ENCODE measurements at regions not wholly inside any gene's neighbourhood (a gene's known extent, or its start where the extent isn't known, plus 50 kb on each side); places are given as distances from the start of the nearest gene placed in this dataset.

- H2AFZ ChIP-seq (ENCODE audit: low read length): no peak overlapping the region
- H3K79me2 ChIP-seq (ENCODE audit: low read length): no peaks in the 10 kb centered on the region
- H3K27me3 ChIP-seq (ENCODE audit: low read length): no peaks in the 10 kb centered on the region
- CTCF ChIA-PET: no interaction called here
- POLR2A ChIA-PET (ENCODE audit: unreplicated experiment): no interaction called here
- no peak overlapping the region for H3K4me2 ChIP-seq (ENCODE audit: low read length)
- ATAC-seq (no peak), DNase-seq (no peak)
- no peaks in the 10 kb centered on the region for H4K20me1 ChIP-seq (ENCODE audit: low read length)
- TF ChIP-seq EZH2phosphoT487 (IDR thresholded peaks at IDR 0.05; ENCODE audit: borderline replicate concordance, low read length) (no peak), EZH2 (IDR thresholded peaks at IDR 0.05; ENCODE audit: low read length, unreplicated experiment) (no peak)
- TF ChIP-seq, protein P1, sequence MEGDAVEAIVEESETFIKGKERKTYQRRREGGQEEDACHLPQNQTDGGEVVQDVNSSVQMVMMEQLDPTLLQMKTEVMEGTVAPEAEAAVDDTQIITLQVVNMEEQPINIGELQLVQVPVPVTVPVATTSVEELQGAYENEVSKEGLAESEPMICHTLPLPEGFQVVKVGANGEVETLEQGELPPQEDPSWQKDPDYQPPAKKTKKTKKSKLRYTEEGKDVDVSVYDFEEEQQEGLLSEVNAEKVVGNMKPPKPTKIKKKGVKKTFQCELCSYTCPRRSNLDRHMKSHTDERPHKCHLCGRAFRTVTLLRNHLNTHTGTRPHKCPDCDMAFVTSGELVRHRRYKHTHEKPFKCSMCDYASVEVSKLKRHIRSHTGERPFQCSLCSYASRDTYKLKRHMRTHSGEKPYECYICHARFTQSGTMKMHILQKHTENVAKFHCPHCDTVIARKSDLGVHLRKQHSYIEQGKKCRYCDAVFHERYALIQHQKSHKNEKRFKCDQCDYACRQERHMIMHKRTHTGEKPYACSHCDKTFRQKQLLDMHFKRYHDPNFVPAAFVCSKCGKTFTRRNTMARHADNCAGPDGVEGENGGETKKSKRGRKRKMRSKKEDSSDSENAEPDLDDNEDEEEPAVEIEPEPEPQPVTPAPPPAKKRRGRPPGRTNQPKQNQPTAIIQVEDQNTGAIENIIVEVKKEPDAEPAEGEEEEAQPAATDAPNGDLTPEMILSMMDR (conservative IDR thresholded peaks at IDR 0.05; ENCODE audit: low read depth, low read length): no peak
- no peaks in the 10 kb centered on the region for H3K36me3 ChIP-seq (ENCODE audit: low read depth, low read length)
- no peaks in the 10 kb centered on the region for H3F3A ChIP-seq (ENCODE audit: low read length, unreplicated experiment)
- H3K9me2 ChIP-seq (replicated peaks; ENCODE audit: low read length): no peaks in the 10 kb centered on the region
- no peak overlapping the region for H3K9ac ChIP-seq (ENCODE audit: low read length)
- H3K4me3 ChIP-seq (ENCODE audit: low read length): no peak overlapping the region
- no peak overlapping the region for H3K27ac ChIP-seq (ENCODE audit: low read length)
- no peaks in the 10 kb centered on the region for H3K9me3 ChIP-seq (ENCODE audit: low read length)
- BruUV-seq (replicated peaks): no TSS peak
- intact Hi-C loops (cut with micrococcal nuclease): loop anchor here (5.0 kb wide), 2 partner anchors 208 to 443 kb away; no protein-coding TSS in a partner anchor
- H3K4me1 ChIP-seq (ENCODE audit: insufficient read depth, low read length): peaks cover 20% of the 10 kb centered on the region
Measured at GRCh38 chr1:220994671-220995070, 115.4 kb downstream of the HLX start.

- no peak overlapping the region for H3K4me3 ChIP-seq (ENCODE audit: low read length)
- ChIA-PET POLR2A (ENCODE audit: unreplicated experiment) (no interaction called here), CTCF (no interaction called here)
- no peaks in the 10 kb centered on the region for H3F3A ChIP-seq (ENCODE audit: low read length, unreplicated experiment)
- TF ChIP-seq EZH2 (IDR thresholded peaks at IDR 0.05; ENCODE audit: low read length, unreplicated experiment) (no peak), EZH2phosphoT487 (IDR thresholded peaks at IDR 0.05; ENCODE audit: borderline replicate concordance, low read length) (no peak)
- TF ChIP-seq, protein P1 (conservative IDR thresholded peaks at IDR 0.05; ENCODE audit: low read depth, low read length): no peak
- no peaks in the 10 kb centered on the region for H3K4me1 ChIP-seq (ENCODE audit: insufficient read depth, low read length)
- H3K36me3 ChIP-seq (ENCODE audit: low read depth, low read length): no peaks in the 10 kb centered on the region
- H3K27me3 ChIP-seq (ENCODE audit: low read length): no peaks in the 10 kb centered on the region
- DNase-seq: no peak
- no peaks in the 10 kb centered on the region for H3K9me3 ChIP-seq (ENCODE audit: low read length)
- H3K4me2 ChIP-seq (ENCODE audit: low read length): no peak overlapping the region
- no peaks in the 10 kb centered on the region for H3K9me2 ChIP-seq (replicated peaks; ENCODE audit: low read length)
- H2AFZ ChIP-seq (ENCODE audit: low read length): no peak overlapping the region
- no TSS peak for BruUV-seq (replicated peaks)
- intact Hi-C loops (cut with micrococcal nuclease): no loop called here
- no peaks in the 10 kb centered on the region for H3K79me2 ChIP-seq (ENCODE audit: low read length)
- no peak for ATAC-seq
- H4K20me1 ChIP-seq (ENCODE audit: low read length): no peaks in the 10 kb centered on the region
- H3K27ac ChIP-seq (ENCODE audit: low read length): no peak overlapping the region
- no peak overlapping the region for H3K9ac ChIP-seq (ENCODE audit: low read length)
Measured at GRCh38 chr1:220997791-220998190, 118.5 kb downstream of the HLX start.

DNA sequence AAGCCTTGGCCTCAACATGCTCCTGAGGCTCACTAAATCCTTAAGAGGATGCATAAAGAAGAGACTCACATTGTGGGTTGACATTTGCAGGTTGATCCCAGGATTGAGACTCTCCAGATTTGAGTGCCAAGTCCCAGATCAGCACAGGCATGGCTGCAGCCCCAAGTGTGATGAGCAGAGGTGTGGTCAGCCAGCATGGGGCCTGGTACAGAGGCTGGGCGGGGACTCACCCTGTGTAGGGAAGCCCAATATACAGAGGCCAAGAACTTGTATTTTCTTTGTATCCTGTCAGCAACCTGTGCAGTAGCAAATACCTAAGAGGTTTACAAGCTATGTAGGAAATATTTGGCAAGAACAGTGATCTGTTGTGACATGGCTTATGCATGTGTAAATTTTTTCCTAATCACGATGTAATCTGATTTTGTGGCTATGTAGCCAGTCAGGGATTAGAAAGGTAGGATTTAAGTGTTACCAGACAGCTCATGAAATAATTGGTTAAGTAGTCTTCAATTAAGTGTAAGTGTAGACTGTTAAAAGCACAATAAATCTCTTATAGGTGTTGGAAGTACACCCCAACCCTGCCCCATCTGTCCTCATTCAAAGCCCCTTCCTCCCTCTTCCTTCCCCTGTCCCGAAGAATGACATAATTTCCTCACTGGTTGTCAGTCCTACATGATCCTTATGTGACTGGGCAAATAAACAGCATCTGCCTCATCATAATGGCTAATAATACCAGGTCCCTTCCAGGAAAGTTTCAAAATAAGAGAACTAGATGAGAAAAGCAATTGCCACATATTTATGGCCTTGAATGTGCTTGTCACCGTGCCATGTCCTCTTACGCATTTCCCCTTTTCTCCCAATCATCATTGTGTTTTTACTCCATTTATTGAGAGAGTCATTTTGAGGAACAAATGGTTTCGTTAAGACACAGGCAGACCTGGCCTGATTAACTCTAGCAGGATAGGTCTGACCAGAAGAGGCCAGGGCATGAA is 120.9 kb downstream of the HLX start:
- BruUV-seq (replicated peaks): no TSS peak
- TF ChIP-seq, protein P1 (conservative IDR thresholded peaks at IDR 0.05; ENCODE audit: low read depth, low read length): no peak
- TF ChIP-seq EZH2 (IDR thresholded peaks at IDR 0.05; ENCODE audit: low read length, unreplicated experiment): no peak
- TF ChIP-seq EZH2phosphoT487 (IDR thresholded peaks at IDR 0.05; ENCODE audit: borderline replicate concordance, low read length): no peak
- ChIA-PET CTCF (no interaction called here), POLR2A (ENCODE audit: unreplicated experiment) (no interaction called here)
- ATAC-seq: no peak
- H3K79me2 ChIP-seq (ENCODE audit: low read length): no peaks in the 10 kb centered on the region
- no peaks in the 10 kb centered on the region for H3K9me2 ChIP-seq (replicated peaks; ENCODE audit: low read length)
- no peaks in the 10 kb centered on the region for H3K4me1 ChIP-seq (ENCODE audit: insufficient read depth, low read length)
- H3K4me2 ChIP-seq (ENCODE audit: low read length): no peak overlapping the region
- no peak overlapping the region for H3K27ac ChIP-seq (ENCODE audit: low read length)
- H3K27me3 ChIP-seq (ENCODE audit: low read length): no peaks in the 10 kb centered on the region
- H4K20me1 ChIP-seq (ENCODE audit: low read length): no peaks in the 10 kb centered on the region
- intact Hi-C loops (cut with micrococcal nuclease): no loop called here
- H3K9me3 ChIP-seq (ENCODE audit: low read length): no peaks in the 10 kb centered on the region
- H3K36me3 ChIP-seq (ENCODE audit: low read depth, low read length): no peaks in the 10 kb centered on the region
- no peaks in the 10 kb centered on the region for H3F3A ChIP-seq (ENCODE audit: low read length, unreplicated experiment)
- no peak overlapping the region for H3K9ac ChIP-seq (ENCODE audit: low read length)
- DNase-seq: no peak
- no peak overlapping the region for H2AFZ ChIP-seq (ENCODE audit: low read length)
- H3K4me3 ChIP-seq (ENCODE audit: low read length): no peak overlapping the region

Measured in PC-3 (cell line).